ENCODE measurements at regions not wholly inside any gene's neighbourhood (a gene's known extent, or its start where the extent isn't known, plus 50 kb on each side); places are given as distances from the start of the nearest gene placed in this dataset.

DNA sequence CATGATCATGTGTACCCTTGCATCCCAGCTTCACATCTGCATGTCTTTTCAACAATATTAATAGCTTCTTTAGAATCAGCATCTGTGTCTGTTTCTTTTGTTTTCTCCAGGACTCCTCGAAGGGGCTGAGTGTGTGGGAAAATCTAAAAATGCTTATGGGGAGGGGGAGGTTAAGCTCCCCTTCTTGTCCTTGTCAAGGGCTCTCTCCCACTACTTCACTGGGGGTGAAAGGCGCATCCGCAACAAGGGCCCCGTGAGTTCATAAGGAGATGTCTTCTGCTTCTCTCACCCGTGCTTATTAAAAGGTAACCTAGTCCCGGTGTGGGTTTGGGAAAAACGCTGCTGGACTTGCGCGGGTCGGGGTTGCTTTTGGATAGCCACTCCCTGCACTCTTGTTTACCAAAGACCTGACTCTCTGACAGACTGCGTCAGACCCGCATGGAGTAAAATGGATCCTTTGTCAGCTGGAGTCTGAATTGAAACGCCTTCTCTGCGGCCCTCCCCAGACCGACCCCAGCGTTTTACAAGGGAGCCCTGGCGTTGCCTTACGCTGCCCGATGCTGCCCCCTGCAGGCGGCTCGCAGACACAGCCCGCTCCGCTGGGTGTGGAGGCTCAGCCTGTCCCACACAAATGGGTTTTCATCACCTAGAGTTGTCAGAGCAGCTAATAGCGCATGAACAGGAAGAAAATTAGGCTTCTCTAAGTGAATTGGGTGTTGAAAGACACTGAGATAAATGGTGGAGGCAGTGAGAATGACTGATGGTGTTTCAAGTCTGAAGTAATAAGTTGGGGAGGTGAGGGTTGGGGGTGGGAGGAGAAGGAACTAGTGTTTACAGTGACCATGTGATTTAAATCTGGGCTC, 53.8 kb downstream of the IER5 start (continued):
- TF ChIP-seq HMGXB3 (CRISPR knock-in tag; IDR thresholded peaks at IDR 0.05; ENCODE audit: borderline replicate concordance): no peak
- TF ChIP-seq ZFP91 (CRISPR knock-in tag; IDR thresholded peaks at IDR 0.05; ENCODE audit: borderline replicate concordance): peak; percentile 77
- peak; percentile 61 for TF ChIP-seq ZGPAT (CRISPR knock-in tag; IDR thresholded peaks at IDR 0.05)
- peak; percentile 17; the same call in 1 of the 2 replicates for TF ChIP-seq MED1 (CRISPR knock-in tag; IDR thresholded peaks at IDR 0.05)
- TF ChIP-seq KLF11 (CRISPR knock-in tag; IDR thresholded peaks at IDR 0.05): 0 out of 2 replicates have a peak, but pooled peaks have one; percentile 33
- TF ChIP-seq SCMH1 (CRISPR knock-in tag; IDR thresholded peaks at IDR 0.05; ENCODE audit: borderline replicate concordance): no peak
- TF ChIP-seq ZBTB8A (CRISPR knock-in tag; IDR thresholded peaks at IDR 0.05; ENCODE audit: borderline replicate concordance, low read depth): no peak
- TF ChIP-seq ZNF343 (CRISPR knock-in tag; IDR thresholded peaks at IDR 0.05): no peak
- TF ChIP-seq ZHX1 (CRISPR knock-in tag; IDR thresholded peaks at IDR 0.05; ENCODE audit: low read depth): no peak
- no peak for TF ChIP-seq ZNF33B (CRISPR knock-in tag; IDR thresholded peaks at IDR 0.05)
- peak; percentile 72 for TF ChIP-seq ZNF331 (CRISPR knock-in tag; IDR thresholded peaks at IDR 0.05)
- TF ChIP-seq ZNF124 (CRISPR knock-in tag; IDR thresholded peaks at IDR 0.05): 0 out of 2 replicates have a peak, but pooled peaks have one; percentile 48
- peak; percentile 30 for TF ChIP-seq IKZF4 (CRISPR knock-in tag; IDR thresholded peaks at IDR 0.05; ENCODE audit: borderline replicate concordance, low read depth, not compliant biosample characterization)
- TF ChIP-seq TGIF2 (CRISPR knock-in tag; IDR thresholded peaks at IDR 0.05): peak; percentile 80; the same call in 1 of the 2 replicates
